Upper lobe of right lung (tissue), 1 donor: ENCODE measurements at regions not wholly inside any gene's neighbourhood (a gene's known extent, or its start where the extent isn't known, plus 50 kb on each side); places are given as distances from the start of the nearest gene placed in this dataset.
"Not testable (repeated sequence)": the region's sequence is repeated elsewhere in the genome, so short reads cannot be mapped to it uniquely, and the experiment has no call there.

Source experiments
- ATAC-seq: fragments of 200-7000 bp; cut with Tn5 transposase; one replicate; pipeline ENCODE4 v1.9.1; 2020; ENCODE audit warnings: mild to moderate bottlenecking, moderate library complexity
- DNase-seq: peaks from one replicate; pipeline ENCODE4 v3.0.0-alpha.2; 2020
- H3K27ac ChIP-seq: fragments of 200-600 bp; one replicate; pipeline ENCODE4 v1.8.0; 2022
- H3K27me3 ChIP-seq: fragments of 200-600 bp; one replicate; pipeline ENCODE4 v1.8.0; 2022; ENCODE audit warnings: mild to moderate bottlenecking
- H3K36me3 ChIP-seq: fragments of 200-600 bp; one replicate; pipeline ENCODE4 v1.8.0; 2022
- H3K4me1 ChIP-seq: fragments of 200-600 bp; one replicate; pipeline ENCODE4 v1.8.0; 2022
- H3K4me3 ChIP-seq: fragments of 200-600 bp; one replicate; pipeline ENCODE4 v1.8.0; 2022; ENCODE audit warnings: mild to moderate bottlenecking
- H3K9me3 ChIP-seq: fragments of 200-600 bp; one replicate; pipeline ENCODE4 v1.8.0; 2022
- CTCF ChIP-seq: fragments of 200-600 bp; IDR thresholded peaks from one replicate; pipeline ENCODE4 v1.8.0; 2022; ENCODE audit warnings: antibody characterized with exemption
- intact Hi-C: fragments of 100-400 bp; cut with DNase I; formaldehyde crosslinking; loops from one replicate; pipeline ENCODE4 v1.11.0; 2022
- donor health status: DM: no; HTN: yes; CAD: no; lungs with severe emphysema.

- Histone ChIP-seq H3K36me3 (no peaks in the 10 kb centered on the region), H3K27me3 (no peaks in the 10 kb centered on the region), H3K9me3 (peaks cover 4% of the 10 kb centered on the region), H3K4me1 (no peaks in the 10 kb centered on the region), H3K27ac (no peak overlapping the region), H3K4me3 (no peak overlapping the region)
- intact Hi-C loops = no loop called here
- DNase-seq (no peak), ATAC-seq (no peak)
- no peak for TF ChIP-seq CTCF
These were observed 941.4 kb upstream of the ZNF722 start for GRCh38 chr7:63057265-63057664.

GRCh38 chr7:63060701-63061100 is 937.9 kb upstream of the ZNF722 start:
- ATAC-seq, H3K36me3 ChIP-seq, H3K4me1 ChIP-seq, H3K27ac ChIP-seq, H3K27me3 ChIP-seq, DNase-seq, intact Hi-C loops, H3K9me3 ChIP-seq, H3K4me3 ChIP-seq: not testable (repeated sequence)

GRCh38 chr7:63065684-63066083 is 933.0 kb upstream of the ZNF722 start:
- H3K4me1 ChIP-seq = no peaks in the 10 kb centered on the region
- H3K36me3 ChIP-seq = no peaks in the 10 kb centered on the region
- H3K27me3 ChIP-seq = no peaks in the 10 kb centered on the region
- no peak for DNase-seq
- no peaks in the 10 kb centered on the region for H3K9me3 ChIP-seq
- H3K4me3 ChIP-seq = no peak overlapping the region
- intact Hi-C loops = no loop called here
- ATAC-seq = no peak
- TF ChIP-seq CTCF = no peak
- no peak overlapping the region for H3K27ac ChIP-seq

- H3K27me3 ChIP-seq, H3K4me1 ChIP-seq, H3K4me3 ChIP-seq, H3K36me3 ChIP-seq, DNase-seq, intact Hi-C loops, ATAC-seq, H3K9me3 ChIP-seq, H3K27ac ChIP-seq: not testable (repeated sequence)
These were observed 932.4 kb upstream of the ZNF722 start for GRCh38 chr7:63066235-63066634.

GRCh38 chr7:63067897-63068585 is 930.6 kb upstream of the ZNF722 start:
- no peak for TF ChIP-seq CTCF
- DNase-seq = peak; percentile 78
- Histone ChIP-seq H3K36me3 (no peaks in the 10 kb centered on the region), H3K9me3 (no peaks in the 10 kb centered on the region), H3K4me1 (no peaks in the 10 kb centered on the region), H3K27me3 (no peaks in the 10 kb centered on the region), H3K4me3 (no peak overlapping the region), H3K27ac (no peak overlapping the region)
- intact Hi-C loops = no loop called here
- ATAC-seq = peak; percentile 93

GRCh38 chr7:63070696-63071095 is 928.0 kb upstream of the ZNF722 start:
- intact Hi-C loops = no loop called here
- TF ChIP-seq CTCF = no peak

GRCh38 chr7:63071396-63071795 is 927.3 kb upstream of the ZNF722 start:
- intact Hi-C loops = no loop called here
- Histone ChIP-seq H3K36me3 (no peaks in the 10 kb centered on the region), H3K27me3 (no peaks in the 10 kb centered on the region), H3K9me3 (no peaks in the 10 kb centered on the region), H3K4me1 (no peaks in the 10 kb centered on the region), H3K27ac (no peak overlapping the region), H3K4me3 (no peak overlapping the region)
- ATAC-seq (no peak), DNase-seq (no peak)
- TF ChIP-seq CTCF = no peak

More at GRCh38 chr7:63070696-63071095, 928.0 kb upstream of the ZNF722 start:
- Histone ChIP-seq H3K4me3 (no peak overlapping the region), H3K36me3 (no peaks in the 10 kb centered on the region), H3K27ac (no peak overlapping the region), H3K9me3 (no peaks in the 10 kb centered on the region), H3K27me3 (no peaks in the 10 kb centered on the region), H3K4me1 (no peaks in the 10 kb centered on the region)
- DNase-seq = no peak
- ATAC-seq = no peak
